Hepatocyte (in vitro differentiated cells): ENCODE measurements at regions not wholly inside any gene's neighbourhood (a gene's known extent, or its start where the extent isn't known, plus 50 kb on each side); places are given as distances from the start of the nearest gene placed in this dataset.

Experiments used
- EZH2 ChIP-seq: fragments of 200-600 bp; sonication (generic); IDR thresholded peaks from 2 replicates; pipeline ENCODE4 v1.6.1; 2016; ENCODE audit warnings: antibody characterized with exemption, mild to moderate bottlenecking, borderline replicate concordance
- EZH2phosphoT487 ChIP-seq: fragments of 200-600 bp; sonication (generic); IDR thresholded peaks from one replicate; pipeline ENCODE4 v1.6.1; 2018; ENCODE audit warnings: antibody characterized with exemption, mild to moderate bottlenecking, low read depth, moderate library complexity; ENCODE audit not compliant: unreplicated experiment, severe bottlenecking
- TF ChIP-seq, protein P1 (sequence below): fragments of 200-600 bp; sonication (generic); IDR thresholded peaks from 2 replicates; pipeline ENCODE4 v1.5.1; 2016; ENCODE audit warnings: antibody characterized with exemption, mild to moderate bottlenecking; ENCODE audit not compliant: poor library complexity

DNA sequence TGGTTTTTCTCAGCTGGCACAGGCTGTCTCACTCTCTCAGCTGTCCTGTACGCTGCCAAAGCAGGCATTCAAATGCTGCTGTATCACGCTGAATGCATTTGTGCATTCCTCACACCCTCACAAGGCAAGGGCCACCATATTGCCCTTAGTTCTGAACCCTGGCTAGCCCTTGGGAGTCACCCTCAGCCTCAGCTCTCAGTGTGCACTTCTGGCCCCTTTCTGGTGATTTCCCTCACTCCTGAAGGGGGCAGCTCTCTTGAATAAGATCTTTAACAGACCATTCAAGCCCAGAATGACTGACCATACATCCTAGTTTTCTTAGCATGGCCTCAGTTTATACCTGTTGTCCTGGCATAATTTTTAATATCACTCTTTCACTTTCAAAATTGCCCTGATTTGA is 84.3 kb downstream of the HTR1A start:
- TF ChIP-seq, protein P1, sequence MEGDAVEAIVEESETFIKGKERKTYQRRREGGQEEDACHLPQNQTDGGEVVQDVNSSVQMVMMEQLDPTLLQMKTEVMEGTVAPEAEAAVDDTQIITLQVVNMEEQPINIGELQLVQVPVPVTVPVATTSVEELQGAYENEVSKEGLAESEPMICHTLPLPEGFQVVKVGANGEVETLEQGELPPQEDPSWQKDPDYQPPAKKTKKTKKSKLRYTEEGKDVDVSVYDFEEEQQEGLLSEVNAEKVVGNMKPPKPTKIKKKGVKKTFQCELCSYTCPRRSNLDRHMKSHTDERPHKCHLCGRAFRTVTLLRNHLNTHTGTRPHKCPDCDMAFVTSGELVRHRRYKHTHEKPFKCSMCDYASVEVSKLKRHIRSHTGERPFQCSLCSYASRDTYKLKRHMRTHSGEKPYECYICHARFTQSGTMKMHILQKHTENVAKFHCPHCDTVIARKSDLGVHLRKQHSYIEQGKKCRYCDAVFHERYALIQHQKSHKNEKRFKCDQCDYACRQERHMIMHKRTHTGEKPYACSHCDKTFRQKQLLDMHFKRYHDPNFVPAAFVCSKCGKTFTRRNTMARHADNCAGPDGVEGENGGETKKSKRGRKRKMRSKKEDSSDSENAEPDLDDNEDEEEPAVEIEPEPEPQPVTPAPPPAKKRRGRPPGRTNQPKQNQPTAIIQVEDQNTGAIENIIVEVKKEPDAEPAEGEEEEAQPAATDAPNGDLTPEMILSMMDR: no peak
- TF ChIP-seq EZH2phosphoT487 (no peak), EZH2 (no peak)
